ENCODE measurements at regions not wholly inside any gene's neighbourhood (a gene's known extent, or its start where the extent isn't known, plus 50 kb on each side); places are given as distances from the start of the nearest gene placed in this dataset.

DNA sequence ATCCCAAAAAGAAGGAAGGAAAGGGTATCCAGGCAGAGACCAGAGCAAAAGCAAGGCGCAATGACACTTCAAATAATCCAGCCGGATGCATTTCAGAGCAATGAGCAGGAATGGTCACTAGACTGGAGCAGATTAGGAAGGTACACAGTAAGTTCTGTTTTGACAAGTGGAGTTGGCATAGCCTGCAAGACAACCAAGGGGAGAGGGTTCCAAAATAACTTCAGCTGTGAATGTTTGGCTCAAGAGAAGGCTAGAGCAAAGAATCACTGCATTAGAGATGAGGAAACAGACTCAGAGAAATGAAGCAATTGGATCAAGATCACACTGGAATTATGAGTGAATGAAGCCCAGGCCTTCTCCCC, 90.0 kb upstream of the EGFL6 start:
- H3K4me3 ChIP-seq (ENCODE audit: low read depth, low read length), result no peak overlapping the region
- DNase-seq (ENCODE audit: low read depth), result no peak
- TF ChIP-seq, protein P1, sequence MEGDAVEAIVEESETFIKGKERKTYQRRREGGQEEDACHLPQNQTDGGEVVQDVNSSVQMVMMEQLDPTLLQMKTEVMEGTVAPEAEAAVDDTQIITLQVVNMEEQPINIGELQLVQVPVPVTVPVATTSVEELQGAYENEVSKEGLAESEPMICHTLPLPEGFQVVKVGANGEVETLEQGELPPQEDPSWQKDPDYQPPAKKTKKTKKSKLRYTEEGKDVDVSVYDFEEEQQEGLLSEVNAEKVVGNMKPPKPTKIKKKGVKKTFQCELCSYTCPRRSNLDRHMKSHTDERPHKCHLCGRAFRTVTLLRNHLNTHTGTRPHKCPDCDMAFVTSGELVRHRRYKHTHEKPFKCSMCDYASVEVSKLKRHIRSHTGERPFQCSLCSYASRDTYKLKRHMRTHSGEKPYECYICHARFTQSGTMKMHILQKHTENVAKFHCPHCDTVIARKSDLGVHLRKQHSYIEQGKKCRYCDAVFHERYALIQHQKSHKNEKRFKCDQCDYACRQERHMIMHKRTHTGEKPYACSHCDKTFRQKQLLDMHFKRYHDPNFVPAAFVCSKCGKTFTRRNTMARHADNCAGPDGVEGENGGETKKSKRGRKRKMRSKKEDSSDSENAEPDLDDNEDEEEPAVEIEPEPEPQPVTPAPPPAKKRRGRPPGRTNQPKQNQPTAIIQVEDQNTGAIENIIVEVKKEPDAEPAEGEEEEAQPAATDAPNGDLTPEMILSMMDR (IDR thresholded peaks at IDR 0.05; ENCODE audit: insufficient read depth, low read depth, low read length), result no peak

DNA sequence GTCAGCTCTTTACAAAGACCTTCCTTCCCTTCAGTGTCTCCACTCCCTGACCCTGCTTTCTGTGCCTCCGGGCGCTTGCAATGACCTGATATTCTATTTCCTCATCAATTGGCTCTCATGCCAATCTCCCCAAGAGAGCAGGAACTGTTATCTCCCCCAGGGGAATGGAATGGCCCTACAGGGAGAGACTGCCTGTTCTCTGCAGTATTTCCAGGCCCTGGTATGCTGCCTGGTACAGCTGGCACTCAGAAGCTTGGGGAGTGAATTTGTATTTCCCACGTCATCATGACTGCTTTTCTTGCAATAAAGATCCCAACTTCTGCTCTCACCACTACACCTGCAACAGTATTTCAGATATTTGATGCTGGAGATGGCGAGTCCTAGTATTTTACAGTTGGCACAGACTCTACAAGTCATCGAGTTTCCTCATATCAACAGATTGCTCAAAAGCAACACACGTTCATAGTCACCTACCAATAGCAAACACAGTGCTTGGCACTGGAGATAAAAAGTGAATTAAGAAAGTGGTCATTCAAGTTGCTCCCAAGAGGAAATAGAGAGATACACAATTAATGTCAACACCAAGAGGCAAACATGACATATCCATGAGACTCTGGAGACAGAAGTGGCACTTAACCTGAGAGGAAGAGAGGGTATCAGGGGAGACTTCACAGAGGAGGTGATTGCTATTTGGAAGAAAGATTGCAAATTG, 90.5 kb upstream of the EGFL6 start:
- H3K4me3 ChIP-seq (ENCODE audit: low read depth, low read length), result no peak overlapping the region
- TF ChIP-seq, protein P1 (IDR thresholded peaks at IDR 0.05; ENCODE audit: insufficient read depth, low read depth, low read length), result no peak
- no peak for DNase-seq (ENCODE audit: low read depth)

DNA sequence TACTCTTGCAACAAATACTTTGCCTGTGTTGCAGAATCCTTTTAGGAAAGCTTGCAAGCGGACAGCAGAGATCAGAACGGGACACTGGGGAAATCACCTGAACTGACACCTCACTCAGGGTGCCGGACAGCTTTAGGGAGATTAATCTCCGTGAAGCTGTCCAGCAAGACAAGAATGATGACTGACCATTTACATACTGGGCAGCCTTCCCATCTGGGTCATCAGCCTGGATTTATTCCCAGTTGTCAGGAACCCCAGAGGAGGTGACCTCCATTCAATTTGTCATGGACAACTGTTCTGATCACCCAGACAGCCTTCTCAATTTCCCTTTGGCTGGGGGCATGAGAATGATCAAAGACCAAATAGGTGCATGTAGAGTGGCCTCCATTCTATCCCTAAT, 93.0 kb upstream of the EGFL6 start:
- TF ChIP-seq, protein P1 (IDR thresholded peaks at IDR 0.05; ENCODE audit: insufficient read depth, low read depth, low read length), result no peak
- DNase-seq (ENCODE audit: low read depth), result no peak

DNA sequence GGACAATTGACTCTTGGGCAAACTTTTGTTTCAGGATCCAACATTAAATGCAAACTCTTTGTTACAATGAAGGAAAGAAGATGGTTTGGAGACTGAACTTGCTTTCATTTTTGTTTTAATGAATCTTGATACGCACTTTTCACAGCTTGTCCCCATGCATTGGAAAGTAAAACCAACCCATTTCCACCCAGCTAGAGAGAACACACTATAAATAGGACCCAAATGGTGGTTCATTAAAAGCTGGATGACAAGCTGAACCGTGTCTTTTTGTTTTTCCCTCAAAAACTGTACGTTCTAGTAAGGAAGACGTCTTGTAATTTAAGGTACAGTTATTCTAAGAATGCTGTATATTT, 95.3 kb upstream of the EGFL6 start:
- no peak overlapping the region for H3K4me3 ChIP-seq (ENCODE audit: low read depth, low read length)
- TF ChIP-seq, protein P1 (IDR thresholded peaks at IDR 0.05; ENCODE audit: insufficient read depth, low read depth, low read length), result no peak
- no peak for DNase-seq (ENCODE audit: low read depth)

More for the DNA sequence above, 93.0 kb upstream of the EGFL6 start:
- no peak overlapping the region for H3K4me3 ChIP-seq (ENCODE audit: low read depth, low read length)

DNA sequence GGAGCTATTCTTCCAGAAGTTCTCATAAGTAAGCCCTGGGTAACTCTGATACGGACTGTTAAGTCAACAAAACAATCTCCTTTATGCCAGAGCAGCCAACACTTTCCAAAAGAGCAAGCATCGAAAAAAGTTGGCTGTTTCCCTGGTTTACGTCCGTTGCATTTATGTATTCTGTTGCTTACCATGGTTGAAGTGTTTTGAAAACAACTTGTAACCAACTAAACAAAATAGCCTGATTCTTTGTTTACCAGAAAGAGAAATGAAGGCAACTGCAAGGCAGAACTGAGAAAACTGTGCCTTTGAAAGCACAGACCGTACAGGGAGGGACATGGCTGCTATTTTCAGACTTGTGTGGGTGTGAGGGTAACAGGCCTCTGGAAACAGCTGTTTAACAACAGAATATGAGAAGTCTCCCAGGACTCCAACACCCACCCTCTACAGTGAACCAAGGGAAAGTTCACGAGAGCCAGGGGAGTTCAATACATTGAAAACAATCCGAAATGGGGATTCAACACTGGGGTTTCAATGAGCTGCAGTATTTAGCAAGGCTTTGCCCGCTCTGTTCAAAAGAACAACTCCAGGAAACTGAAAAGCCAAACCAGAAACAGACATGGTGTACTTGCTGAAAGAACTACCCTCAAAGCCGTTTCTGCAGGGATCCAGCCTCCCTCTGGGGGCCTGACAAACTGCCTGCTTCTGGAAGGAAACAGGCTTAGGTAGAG, 95.8 kb upstream of the EGFL6 start:
- peak; percentile 62 for DNase-seq (ENCODE audit: low read depth)
- no peak overlapping the region for H3K4me3 ChIP-seq (ENCODE audit: low read depth, low read length)

DNA sequence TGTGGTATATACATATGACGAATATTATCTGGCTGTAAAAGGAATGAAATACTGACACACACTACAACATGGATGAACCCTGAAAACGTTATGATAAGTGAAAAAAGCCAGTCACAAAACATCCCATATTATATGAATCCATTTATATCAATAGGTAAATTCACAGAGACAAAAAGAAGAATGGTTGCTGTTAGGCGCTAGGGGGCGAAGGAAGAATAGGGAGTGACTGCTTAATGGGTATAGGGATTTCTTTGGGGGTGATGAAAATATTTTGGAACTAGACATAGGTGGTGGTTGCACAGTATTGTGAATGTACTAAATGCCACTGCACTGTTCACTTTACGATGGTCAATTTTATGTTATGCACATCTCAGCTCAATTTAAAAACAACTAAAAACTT, 96.4 kb upstream of the EGFL6 start:
- no peak overlapping the region for H3K4me3 ChIP-seq (ENCODE audit: low read depth, low read length)
- TF ChIP-seq, protein P1 (IDR thresholded peaks at IDR 0.05; ENCODE audit: insufficient read depth, low read depth, low read length), result no peak
- no peak for DNase-seq (ENCODE audit: low read depth)

More for the DNA sequence above, 95.8 kb upstream of the EGFL6 start:
- TF ChIP-seq, protein P1 (IDR thresholded peaks at IDR 0.05; ENCODE audit: insufficient read depth, low read depth, low read length), result no peak

Data from fibroblast of villous mesenchyme (primary cell).